DMS114 treated with DMSO at 0.1 percent for 48 hours (cell line): ENCODE measurements at regions not wholly inside any gene's neighbourhood (a gene's known extent, or its start where the extent isn't known, plus 50 kb on each side); places are given as distances from the start of the nearest gene placed in this dataset.
"Not testable (repeated sequence)": the region's sequence is repeated elsewhere in the genome, so short reads cannot be mapped to it uniquely, and the experiment has no call there.

Experiments
- DNase-seq: peaks from one replicate; lab custom pipeline; 2025; ENCODE audit not compliant: unreplicated experiment; lab: John Stamatoyannopoulos, UW

DNA sequence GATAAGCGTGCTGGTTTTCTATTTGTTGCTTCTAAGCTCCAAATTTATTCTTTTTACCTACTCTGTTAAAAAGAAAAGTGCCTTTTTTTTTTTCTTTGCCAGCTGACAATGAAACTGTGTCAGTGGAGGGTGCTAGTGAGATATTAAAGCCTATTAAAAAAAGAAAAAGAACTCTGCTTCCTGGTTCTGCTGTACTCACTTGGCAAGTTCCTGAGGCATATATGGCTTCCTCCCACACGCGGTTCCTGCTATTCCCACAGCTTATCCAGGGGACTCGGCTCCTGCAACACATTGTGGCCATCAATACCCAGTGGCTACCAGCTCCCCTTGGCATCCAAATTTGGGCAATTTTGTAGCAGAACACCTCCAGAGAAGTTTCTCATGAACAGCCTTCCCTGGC lies 1977.7 kb upstream of the CDH9 start:
- DNase-seq = no peak

GRCh38 chr5:29015523-29015922 lies 1977.1 kb upstream of the CDH9 start:
- DNase-seq = no peak

GRCh38 chr5:29005386-29005785 lies 1967.0 kb upstream of the CDH9 start:
- peak; percentile 13 for DNase-seq

- no peak for DNase-seq
These were observed 1964.1 kb upstream of the CDH9 start for GRCh38 chr5:29002481-29002880.

DNA sequence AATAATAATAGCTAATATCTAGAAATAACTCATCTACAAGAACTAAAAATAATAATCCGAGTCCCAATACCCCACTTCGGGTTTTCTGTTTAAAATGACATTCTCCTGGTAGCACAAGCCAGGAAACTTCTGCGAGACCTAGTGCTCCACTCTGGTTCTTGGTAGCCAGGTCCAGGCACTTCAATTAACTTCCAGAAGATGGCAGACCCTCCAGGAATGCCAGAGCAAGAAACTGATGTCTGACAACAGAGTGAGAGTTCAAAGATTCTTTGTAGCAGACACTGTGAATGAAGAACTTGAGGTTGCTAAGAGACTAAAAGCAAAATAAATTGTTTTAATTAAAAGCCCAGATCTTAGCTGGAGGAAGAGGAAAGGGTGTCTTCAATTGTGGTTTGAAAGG lies 1963.3 kb upstream of the CDH9 start:
- no peak for DNase-seq

- no peak for DNase-seq
These were observed 1946.3 kb upstream of the CDH9 start for GRCh38 chr5:28984639-28985038.

DNA sequence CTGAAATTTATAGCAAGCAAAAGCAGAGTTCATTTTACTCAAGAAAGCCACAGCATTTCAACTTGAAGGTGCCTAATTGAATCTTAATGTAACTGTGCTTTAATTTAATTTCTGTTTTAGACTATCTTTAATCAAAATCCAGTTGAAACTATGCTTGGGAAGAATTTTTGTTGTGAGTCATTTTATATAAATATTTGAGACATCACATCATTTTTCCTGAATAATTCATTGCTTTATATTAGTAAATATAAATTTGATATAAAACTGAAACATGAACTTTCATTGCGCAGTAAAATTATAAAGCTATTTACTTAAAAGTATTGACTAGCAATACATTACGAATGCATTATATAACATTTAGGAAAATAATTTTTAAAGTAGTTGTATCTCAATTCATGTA lies 1937.1 kb upstream of the CDH9 start:
- DNase-seq = no peak

GRCh38 chr5:28967848-28968247 lies 1929.5 kb upstream of the CDH9 start:
- DNase-seq = no peak

DNA sequence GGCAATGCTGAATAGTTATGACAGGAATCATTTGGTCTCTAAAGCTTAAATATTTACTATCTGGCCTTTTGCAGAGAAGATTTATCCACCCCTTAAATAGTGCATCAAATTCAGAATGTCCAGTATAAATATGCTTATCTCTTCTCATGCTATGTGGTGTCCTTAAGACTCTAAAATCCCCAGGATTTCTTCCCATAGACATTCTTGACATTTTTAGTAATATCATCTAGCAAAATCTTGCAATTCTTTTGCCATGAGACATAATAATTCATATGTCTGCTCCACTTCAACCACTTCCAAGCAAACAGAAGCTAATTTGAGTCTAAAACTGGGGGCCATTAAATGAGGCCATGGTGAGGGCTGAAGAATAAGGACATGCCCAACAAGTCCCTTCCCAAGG lies 1923.4 kb upstream of the CDH9 start:
- DNase-seq = no peak

DNA sequence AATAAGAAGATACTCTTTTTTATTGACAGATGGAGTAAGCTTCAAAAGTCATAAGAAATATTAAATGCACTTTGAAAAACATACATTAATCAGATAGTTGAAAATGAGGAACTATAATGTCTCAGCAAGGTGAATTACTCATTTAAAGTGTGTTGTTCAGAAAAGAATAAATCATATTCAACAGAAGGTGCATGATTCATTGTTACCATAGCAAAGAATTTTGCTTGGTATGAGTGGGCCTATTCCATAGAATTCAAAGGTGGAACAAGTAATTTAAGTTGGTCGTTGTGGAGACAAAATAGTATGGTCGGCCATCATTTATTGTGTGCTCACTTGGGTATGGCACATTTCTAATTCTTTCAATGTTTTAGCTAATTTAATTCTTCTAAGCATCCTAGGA lies 1920.2 kb upstream of the CDH9 start:
- DNase-seq = no peak

GRCh38 chr5:28957450-28957849 lies 1919.1 kb upstream of the CDH9 start:
- DNase-seq = no peak

DNA sequence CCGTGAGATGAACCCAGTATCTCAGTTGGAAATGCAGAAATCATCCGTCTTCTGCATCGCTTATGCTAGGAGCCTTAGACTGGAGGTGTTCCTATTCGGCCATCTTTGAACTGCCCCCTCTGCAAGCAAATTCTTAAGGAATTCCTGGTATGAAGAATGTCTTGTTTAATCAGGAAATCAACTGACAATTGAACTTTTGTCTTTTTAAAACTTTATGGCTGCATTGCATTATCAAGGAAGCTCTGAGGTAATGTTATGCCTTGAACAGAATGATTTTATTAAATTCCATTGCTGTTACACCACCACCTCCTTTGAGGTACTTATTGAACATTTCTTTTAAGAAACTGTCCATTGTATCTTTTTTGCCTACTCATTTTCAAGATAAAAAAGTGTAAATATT lies 1915.7 kb upstream of the CDH9 start:
- no peak for DNase-seq

GRCh38 chr5:28947865-28948264 lies 1909.5 kb upstream of the CDH9 start:
- DNase-seq = no peak

- DNase-seq = no peak
These were observed 1907.5 kb upstream of the CDH9 start for GRCh38 chr5:28945859-28946258.

DNA sequence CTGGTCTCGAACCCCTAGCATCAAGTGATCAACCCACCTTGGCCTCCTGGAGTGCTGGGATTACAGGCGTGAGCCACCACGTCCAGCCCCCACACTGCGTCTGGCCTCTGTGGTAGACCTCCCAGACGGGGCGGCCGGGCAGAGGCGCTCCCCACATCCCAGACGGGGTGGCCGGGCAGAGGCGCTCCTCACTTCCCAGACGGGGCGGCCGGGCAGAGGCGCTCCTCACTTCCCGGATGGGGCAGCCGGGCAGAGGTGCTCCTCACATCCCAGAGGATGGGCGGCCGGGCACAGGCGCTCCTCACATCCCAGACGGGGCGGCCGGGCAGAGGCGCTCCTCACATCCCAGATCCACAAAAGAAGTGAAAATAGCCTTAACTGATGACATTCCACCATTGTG lies 1891.0 kb upstream of the CDH9 start:
- DNase-seq = not testable (repeated sequence)

DNA sequence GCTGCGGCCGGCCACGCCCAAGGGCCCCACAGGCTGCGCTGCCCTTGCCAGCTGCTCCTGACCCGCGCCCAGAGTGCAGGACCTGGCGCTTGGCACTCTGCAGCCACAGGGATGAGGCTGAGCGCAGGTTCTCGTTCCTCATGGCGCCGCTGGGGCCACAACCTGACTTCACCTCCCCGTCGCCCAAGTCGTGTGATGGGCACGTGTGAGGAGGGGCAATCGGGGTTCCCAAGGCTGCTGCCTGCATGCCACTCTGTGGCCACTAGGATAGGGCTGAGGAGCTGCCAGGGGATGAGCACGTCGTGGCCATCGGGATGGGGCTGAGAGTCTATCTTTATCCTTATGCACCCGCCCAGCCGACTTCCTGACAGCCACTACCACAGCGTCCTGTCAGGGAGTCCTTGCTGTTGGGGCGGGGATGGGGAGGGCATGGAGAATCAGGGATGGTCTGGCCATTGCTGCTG lies 1890.0 kb upstream of the CDH9 start:
- DNase-seq = not testable (repeated sequence)

- DNase-seq = no peak
These were observed 1889.4 kb upstream of the CDH9 start for GRCh38 chr5:28927559-28928326.

GRCh38 chr5:28926422-28926821 lies 1888.0 kb upstream of the CDH9 start:
- no peak for DNase-seq

DNA sequence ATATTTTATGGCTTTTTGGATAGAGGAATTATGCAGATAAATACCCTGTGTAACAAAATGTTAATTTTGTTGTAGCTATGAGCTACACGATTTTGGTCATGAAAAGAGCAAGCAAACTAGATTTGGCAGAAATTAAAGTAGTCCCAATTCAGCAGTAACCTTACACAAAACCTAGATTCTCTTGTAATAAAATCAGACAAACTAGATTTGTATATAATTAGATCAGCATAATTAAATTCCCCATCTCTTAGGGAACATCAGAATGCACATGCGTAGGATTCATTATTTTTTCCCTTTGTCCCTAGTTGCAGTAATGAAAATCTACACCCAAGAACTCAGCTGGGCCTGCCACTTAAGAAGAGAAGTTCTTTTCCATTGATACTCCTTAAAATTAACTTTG lies 1879.2 kb upstream of the CDH9 start:
- no peak for DNase-seq

GRCh38 chr5:28914297-28914696 lies 1875.9 kb upstream of the CDH9 start:
- no peak for DNase-seq

DNA sequence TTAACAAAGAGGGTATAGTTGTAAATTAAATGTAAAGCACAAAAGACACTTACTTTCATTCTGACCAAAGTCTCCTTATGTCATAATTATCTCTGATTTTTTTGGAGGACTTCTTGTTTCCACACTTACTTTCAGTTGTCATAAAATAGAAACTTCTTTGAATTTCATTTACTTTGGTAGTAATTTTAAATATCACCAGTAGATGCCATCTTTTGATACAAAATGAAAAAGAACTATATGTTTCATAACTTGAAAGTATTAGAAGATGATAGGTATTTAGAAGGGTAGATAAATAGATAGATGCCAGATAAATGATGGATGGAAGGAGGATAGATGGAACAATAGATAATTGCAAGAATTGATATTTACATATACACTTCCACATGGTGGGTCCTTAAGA lies 1865.3 kb upstream of the CDH9 start:
- DNase-seq = no peak

DNA sequence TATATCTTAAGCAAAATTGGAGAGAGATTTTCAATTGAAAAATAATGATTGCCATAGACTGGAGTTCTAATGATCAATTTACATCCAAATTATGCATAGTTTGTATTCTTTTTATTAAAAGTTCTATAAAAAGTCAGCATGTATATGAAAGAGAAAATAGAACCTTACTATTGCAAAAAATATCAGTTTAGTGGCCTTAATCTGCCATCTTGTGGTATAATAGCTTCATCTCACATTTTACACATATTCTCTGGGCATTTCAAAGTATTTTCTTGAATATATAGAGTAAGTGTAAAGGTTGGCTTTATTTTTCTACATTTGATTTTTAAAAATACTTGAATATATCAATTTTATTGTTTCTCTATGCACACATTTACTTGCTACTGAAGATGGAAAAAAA lies 1858.6 kb upstream of the CDH9 start:
- peak; percentile 23 for DNase-seq

DNA sequence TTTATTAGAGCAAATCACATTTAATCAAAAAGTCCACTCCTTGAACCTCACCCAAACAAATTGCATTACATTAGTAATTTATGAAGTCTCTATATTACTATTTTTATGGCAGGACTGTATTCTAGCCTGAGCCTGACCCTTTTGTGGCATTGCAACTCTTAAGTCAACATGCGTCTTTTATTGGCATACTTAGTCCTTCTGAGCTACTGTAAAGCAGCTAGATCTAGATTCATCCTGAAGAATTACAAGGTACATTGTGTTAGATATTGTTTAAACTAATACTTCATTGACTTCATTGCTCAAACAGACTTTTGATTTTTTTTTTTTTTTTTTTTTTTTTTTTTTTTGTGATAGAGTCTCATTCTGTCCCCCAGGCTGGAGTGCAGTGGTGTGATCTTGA lies 1842.5 kb upstream of the CDH9 start:
- no peak for DNase-seq
